HG02763 (cell line): ENCODE measurements at regions not wholly inside any gene's neighbourhood (a gene's known extent, or its start where the extent isn't known, plus 50 kb on each side); places are given as distances from the start of the nearest gene placed in this dataset.

Source experiments
- ATAC-seq: cut with Tn5 transposase; IDR thresholded peaks from one replicate; pipeline ENCODE4 v1.9.1; 2021; ENCODE audit warnings: mild to moderate bottlenecking, moderate library complexity; ENCODE audit not compliant: unreplicated experiment

- ATAC-seq: no peak
These were observed 401.3 kb upstream of the PIK3C3 start for GRCh38 chr18:41553716-41554115.

- no peak for ATAC-seq
These were observed 406.3 kb upstream of the PIK3C3 start for GRCh38 chr18:41548521-41549260.

GRCh38 chr18:41545091-41545888 lies 409.7 kb upstream of the PIK3C3 start:
- ATAC-seq: no peak

- ATAC-seq: no peak
These were observed 411.2 kb upstream of the PIK3C3 start for GRCh38 chr18:41543815-41544214.

GRCh38 chr18:41540237-41540871 lies 414.7 kb upstream of the PIK3C3 start:
- ATAC-seq: no peak

GRCh38 chr18:41538751-41539150 lies 416.3 kb upstream of the PIK3C3 start:
- ATAC-seq: no peak

- ATAC-seq: no peak
These were observed 417.4 kb upstream of the PIK3C3 start for GRCh38 chr18:41537666-41538065.

- ATAC-seq: no peak
These were observed 422.5 kb upstream of the PIK3C3 start for GRCh38 chr18:41532344-41533086.

- ATAC-seq: no peak
These were observed 424.1 kb upstream of the PIK3C3 start for GRCh38 chr18:41530970-41531369.

GRCh38 chr18:41529093-41529492 lies 425.9 kb upstream of the PIK3C3 start:
- ATAC-seq: no peak

- no peak for ATAC-seq
These were observed 429.0 kb upstream of the PIK3C3 start for GRCh38 chr18:41526054-41526453.

- no peak for ATAC-seq
These were observed 430.2 kb upstream of the PIK3C3 start for GRCh38 chr18:41524674-41525470.

GRCh38 chr18:41517142-41517541 lies 437.9 kb upstream of the PIK3C3 start:
- ATAC-seq: no peak

GRCh38 chr18:41513438-41513837 lies 441.6 kb upstream of the PIK3C3 start:
- ATAC-seq: no peak

GRCh38 chr18:41504316-41504715 lies 450.7 kb upstream of the PIK3C3 start:
- ATAC-seq: no peak

- no peak for ATAC-seq
These were observed 453.2 kb upstream of the PIK3C3 start for GRCh38 chr18:41501848-41502247.

GRCh38 chr18:41499345-41499744 lies 455.7 kb upstream of the PIK3C3 start:
- ATAC-seq: no peak

- ATAC-seq: no peak
These were observed 464.2 kb upstream of the PIK3C3 start for GRCh38 chr18:41490861-41491260.

- ATAC-seq: no peak
These were observed 468.5 kb upstream of the PIK3C3 start for GRCh38 chr18:41486575-41486974.

- ATAC-seq: no peak
These were observed 471.0 kb upstream of the PIK3C3 start for GRCh38 chr18:41484069-41484468.
